Neuronal stem cell (in vitro differentiated cells): ENCODE measurements at regions not wholly inside any gene's neighbourhood (a gene's known extent, or its start where the extent isn't known, plus 50 kb on each side); places are given as distances from the start of the nearest gene placed in this dataset.

Experiments used
- DNase-seq: peaks from one replicate; pipeline ENCODE4 v3.0.0-alpha.2; 2013; ENCODE audit warnings: low spot score
- H2AFZ ChIP-seq: one replicate; pipeline ENCODE4 v1.6.1; 2013; ENCODE audit warnings: mild to moderate bottlenecking, low read length, inconsistent platforms
- H2AK5ac ChIP-seq: 2 replicates; pipeline ENCODE4 v1.6.1; 2013; ENCODE audit warnings: low read depth, mild to moderate bottlenecking, inconsistent platforms, low read length, moderate library complexity, mixed read lengths
- H2BK120ac ChIP-seq: 2 replicates; pipeline ENCODE4 v1.6.1; 2013; ENCODE audit warnings: low read depth, mild to moderate bottlenecking, inconsistent platforms, low read length, moderate library complexity, mixed read lengths
- H2BK12ac ChIP-seq: one replicate; pipeline ENCODE4 v1.6.1; 2013; ENCODE audit warnings: low read length, inconsistent platforms
- H2BK15ac ChIP-seq: 2 replicates; pipeline ENCODE4 v1.6.1; 2013; ENCODE audit warnings: mild to moderate bottlenecking, low read length, inconsistent platforms, mixed read lengths
- H2BK5ac ChIP-seq: one replicate; pipeline ENCODE4 v1.6.1; 2013; ENCODE audit warnings: inconsistent platforms, mild to moderate bottlenecking, low read length, moderate library complexity
- H3K14ac ChIP-seq: one replicate; pipeline ENCODE4 v1.6.1; 2013; ENCODE audit warnings: low read length, inconsistent platforms
- H3K18ac ChIP-seq: 2 replicates; pipeline ENCODE4 v1.6.1; 2013; ENCODE audit warnings: low read length, inconsistent platforms
- H3K23ac ChIP-seq: 2 replicates; pipeline ENCODE4 v1.6.1; 2013; ENCODE audit warnings: low read depth, mild to moderate bottlenecking, mixed read lengths, low read length, inconsistent platforms; ENCODE audit not compliant: poor library complexity
- H3K27ac ChIP-seq: replicated peaks from 3 replicates; pipeline ENCODE4 v1.5.1; 2013; ENCODE audit warnings: low read length, inconsistent platforms
- H3K27me3 ChIP-seq, 3 experiments: 2 replicates each; pipeline ENCODE4 v1.6.1; 2013; ENCODE audit warnings: low read length in 3 of 3, mild to moderate bottlenecking in 2 of 3, inconsistent platforms in 1 of 3, low read depth in 1 of 3, mixed read lengths in 1 of 3, moderate library complexity in 1 of 3; ENCODE audit not compliant: control insufficient read depth in 3 of 3, insufficient read depth in 3 of 3
- H3K36me3 ChIP-seq, 2 donors: replicated peaks in 1 of 2; 2 replicates each; pipeline ENCODE4 v1.6.1; 2013; ENCODE audit warnings: low read length in 2 of 2; ENCODE audit not compliant: control insufficient read depth in 2 of 2, insufficient read depth in 2 of 2
- H3K4ac ChIP-seq: 2 replicates; pipeline ENCODE4 v1.6.1; 2013; ENCODE audit warnings: inconsistent platforms, mild to moderate bottlenecking, low read length, moderate library complexity
- H3K4me1 ChIP-seq, 2 donors: 1 replicate in 1 of 2; 2 replicates in 1 of 2; pipeline ENCODE4 v1.6.1; 2013; ENCODE audit warnings: low read length in 2 of 2, low read depth in 1 of 2; ENCODE audit not compliant: control insufficient read depth in 2 of 2, insufficient read depth in 1 of 2
- H3K4me2 ChIP-seq: one replicate; pipeline ENCODE4 v1.6.1; 2013; ENCODE audit warnings: mild to moderate bottlenecking, low read length, inconsistent platforms; ENCODE audit not compliant: insufficient read depth, poor library complexity, severe bottlenecking
- H3K4me3 ChIP-seq, 2 donors: 2 replicates each; pipeline ENCODE4 v1.5.1; 2013; ENCODE audit warnings: low read length in 2 of 2, mild to moderate bottlenecking in 2 of 2, inconsistent platforms in 1 of 2, moderate library complexity in 1 of 2
- H3K79me1 ChIP-seq: one replicate; pipeline ENCODE4 v1.6.1; 2013; ENCODE audit warnings: low read depth, mild to moderate bottlenecking, inconsistent platforms, low read length, moderate library complexity
- H3K9ac ChIP-seq: one replicate; pipeline ENCODE4 v1.6.1; 2013; ENCODE audit warnings: mild to moderate bottlenecking, low read depth, low read length, inconsistent platforms; ENCODE audit not compliant: poor library complexity
- H3K9me3 ChIP-seq, 2 donors: replicated peaks in 1 of 2; 2 replicates each; pipeline versions ENCODE3 to v1.6.1; 2013; ENCODE audit warnings: low read length in 2 of 2, mild to moderate bottlenecking in 2 of 2, inconsistent platforms in 1 of 2, low read depth in 1 of 2, mixed read lengths in 1 of 2, moderate library complexity in 1 of 2; ENCODE audit not compliant: control insufficient read depth in 2 of 2, insufficient read depth in 1 of 2
- H4K8ac ChIP-seq: one replicate; pipeline ENCODE4 v1.6.1; 2013; ENCODE audit warnings: low read depth, mild to moderate bottlenecking, inconsistent platforms, low read length, moderate library complexity
- H4K91ac ChIP-seq: one replicate; pipeline ENCODE4 v1.6.1; 2013; ENCODE audit warnings: low read length, low read depth, mild to moderate bottlenecking, inconsistent platforms; ENCODE audit not compliant: poor library complexity
- WGBS, 2 donors: extraction: QIAGEN DNeasy Blood & Tissue Kit; methylation state at CpG; one replicate each; pipeline ENCODE4 v1.1.7; 2013; ENCODE audit warnings: missing lambda C conversion rate in 2 of 2, mixed read lengths in 1 of 2; ENCODE audit not compliant: insufficient read length in 2 of 2, insufficient replicate concordance in 1 of 2; ENCODE audit errors: extremely low coverage in 2 of 2; 5-methylcytosine and 5-hydroxymethylcytosine counted together

DNA sequence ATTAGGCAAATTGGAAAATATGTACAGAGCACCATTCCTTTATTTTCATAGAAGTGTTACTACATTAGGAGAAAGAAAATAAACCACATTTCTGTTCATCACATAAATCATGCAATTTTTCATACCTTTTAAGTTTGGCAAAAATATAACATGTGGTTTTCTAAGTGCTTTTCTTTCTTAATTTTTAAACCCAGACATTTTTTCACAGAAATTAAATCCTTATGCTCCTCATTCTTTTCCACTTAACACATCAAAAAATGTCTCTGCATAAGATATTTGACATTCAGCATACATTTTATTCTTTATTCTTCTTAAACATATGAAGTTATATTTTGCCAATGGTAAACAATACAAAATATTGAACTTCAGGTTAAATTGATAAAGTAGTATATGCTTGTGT is 826.6 kb upstream of the SLIT2 start:
- H3K4me3 ChIP-seq: no peak overlapping the region
- H4K91ac ChIP-seq: no peak overlapping the region
- H2AK5ac ChIP-seq: no peak overlapping the region
- no peaks in the 10 kb centered on the region for H3K36me3 ChIP-seq
- H3K79me1 ChIP-seq: no peaks in the 10 kb centered on the region
- H3K4ac ChIP-seq: no peak overlapping the region
- H3K27ac ChIP-seq: no peak overlapping the region
- no peak overlapping the region for H2AFZ ChIP-seq
- H2BK120ac ChIP-seq: no peak overlapping the region
- H3K4me1 ChIP-seq: no peaks in the 10 kb centered on the region
- H3K14ac ChIP-seq: no peak overlapping the region
- no peak overlapping the region for H3K18ac ChIP-seq
- no peak overlapping the region for H3K9ac ChIP-seq
- no peak overlapping the region for H2BK5ac ChIP-seq
- DNase-seq: no peak
- H4K8ac ChIP-seq: no peak overlapping the region
- H3K9me3 ChIP-seq: peaks cover 5 to 6% of the 10 kb centered on the region in 2 donors
- H2BK12ac ChIP-seq: no peak overlapping the region
- H3K4me2 ChIP-seq: no peak overlapping the region
- no peak overlapping the region for H3K23ac ChIP-seq
- peaks cover 0 to 2% (median 0%) of the 10 kb centered on the region in 3 experiments for H3K27me3 ChIP-seq
- H2BK15ac ChIP-seq: no peak overlapping the region

DNA sequence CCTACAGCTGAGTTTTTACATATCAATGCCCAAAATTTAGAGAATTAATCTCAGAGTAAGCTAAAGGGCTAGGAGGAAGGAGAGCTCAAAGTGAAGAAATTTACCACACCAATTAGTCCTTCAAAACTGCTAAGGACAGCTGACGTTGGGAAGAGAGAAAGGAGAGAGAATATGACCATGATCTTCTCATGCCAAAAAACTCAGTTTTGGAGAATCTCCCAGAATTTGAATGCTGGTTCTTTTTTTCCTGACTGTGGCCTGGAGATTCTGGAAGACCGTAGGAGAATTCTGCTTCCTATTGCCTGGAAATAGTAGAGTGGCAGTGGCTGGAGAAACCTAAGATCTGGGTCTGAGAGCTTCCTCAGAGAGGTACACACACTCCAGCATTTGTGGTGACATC is 834.4 kb upstream of the SLIT2 start:
- WGBS, 2 donors: no CpG with 5 or more reads among the region's 2 CpGs
- Histone ChIP-seq H4K8ac (no peak overlapping the region), H2BK12ac (no peak overlapping the region), H3K23ac (no peak overlapping the region), H2BK15ac (no peak overlapping the region), H3K4me2 (no peak overlapping the region), H2AK5ac (no peak overlapping the region), H3K9ac (no peak overlapping the region), H3K4ac (no peak overlapping the region), H3K4me1 (no peaks in the 10 kb centered on the region), H3K9me3 (no peaks in the 10 kb centered on the region), H2BK5ac (no peak overlapping the region), H3K27me3 (no peaks in the 10 kb centered on the region), H2BK120ac (no peak overlapping the region), H2AFZ (no peak overlapping the region), H3K27ac (no peak overlapping the region), H3K4me3 (no peak overlapping the region), H3K18ac (no peak overlapping the region), H3K14ac (no peak overlapping the region), H4K91ac (no peak overlapping the region), H3K36me3 (no peaks in the 10 kb centered on the region), H3K79me1 (no peaks in the 10 kb centered on the region)
- DNase-seq: no peak

DNA sequence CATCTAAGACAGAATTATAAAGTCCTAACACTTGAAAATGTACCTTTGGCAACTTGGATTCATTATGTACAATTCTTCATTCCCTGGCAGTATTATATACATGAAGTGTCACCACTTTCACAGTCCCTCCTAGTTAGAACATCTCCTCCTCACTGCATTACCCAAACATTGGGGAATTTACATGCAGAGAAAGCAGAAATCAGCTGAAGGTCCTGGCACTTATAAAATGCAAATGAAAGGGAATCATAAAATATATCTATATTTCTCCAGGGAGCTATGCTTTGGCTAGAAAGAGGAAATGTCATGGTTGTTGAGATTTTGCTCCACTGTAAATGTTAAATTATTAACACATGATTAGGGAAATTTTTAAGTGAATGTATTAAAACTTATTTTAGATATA is 835.6 kb upstream of the SLIT2 start:
- Histone ChIP-seq H4K91ac (no peak overlapping the region), H3K4me3 (no peak overlapping the region), H2AFZ (no peak overlapping the region), H2AK5ac (no peak overlapping the region), H3K9ac (no peak overlapping the region), H3K4me2 (no peak overlapping the region), H3K27me3 (no peaks in the 10 kb centered on the region), H3K4ac (no peak overlapping the region), H3K9me3 (no peaks in the 10 kb centered on the region), H3K14ac (no peak overlapping the region), H2BK5ac (no peak overlapping the region), H3K18ac (no peak overlapping the region), H3K27ac (no peak overlapping the region), H2BK15ac (no peak overlapping the region), H3K23ac (no peak overlapping the region), H2BK12ac (no peak overlapping the region), H3K79me1 (no peaks in the 10 kb centered on the region), H3K4me1 (no peaks in the 10 kb centered on the region), H4K8ac (no peak overlapping the region), H2BK120ac (no peak overlapping the region), H3K36me3 (no peaks in the 10 kb centered on the region)
- DNase-seq: no peak

DNA sequence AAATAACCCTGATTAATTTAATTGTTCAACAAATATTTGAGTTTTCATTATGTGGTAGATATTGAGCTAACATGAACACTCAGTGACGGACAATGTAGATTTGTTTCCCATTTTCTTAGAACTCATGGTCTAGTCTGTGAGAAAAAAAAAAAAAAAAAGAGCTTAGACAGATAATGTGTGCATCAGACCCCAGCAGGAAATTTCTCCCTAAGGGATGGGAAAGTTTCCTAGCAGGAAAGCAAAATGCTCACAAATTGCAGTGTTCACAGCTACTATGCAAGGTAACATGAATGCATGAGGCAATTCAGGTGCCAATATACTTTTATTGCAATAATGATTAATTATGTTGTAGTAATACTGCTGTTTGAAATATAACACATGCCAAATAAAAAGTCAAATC is 843.2 kb upstream of the SLIT2 start:
- no peak overlapping the region for H2AFZ ChIP-seq
- no peak overlapping the region for H4K91ac ChIP-seq

More for the DNA sequence above, 843.2 kb upstream of the SLIT2 start:
- no peak overlapping the region for H2AK5ac ChIP-seq
- H2BK12ac ChIP-seq: no peak overlapping the region
- no peak overlapping the region for H4K8ac ChIP-seq
- H3K18ac ChIP-seq: no peak overlapping the region
- no peak overlapping the region for H2BK5ac ChIP-seq
- H3K4me3 ChIP-seq: no peak overlapping the region
- no peaks in the 10 kb centered on the region for H3K4me1 ChIP-seq
- no peak overlapping the region for H2BK15ac ChIP-seq
- no peak overlapping the region for H3K23ac ChIP-seq
- DNase-seq: no peak
- H2BK120ac ChIP-seq: no peak overlapping the region
- H3K14ac ChIP-seq: no peak overlapping the region
- H3K9ac ChIP-seq: no peak overlapping the region
- no CpG with 5 or more reads among the region's 1 CpG for WGBS, 2 donors
- H3K27me3 ChIP-seq: no peaks in the 10 kb centered on the region
- H3K36me3 ChIP-seq: no peaks in the 10 kb centered on the region
- H3K79me1 ChIP-seq: no peaks in the 10 kb centered on the region
- no peaks in the 10 kb centered on the region for H3K9me3 ChIP-seq
- no peak overlapping the region for H3K4me2 ChIP-seq
- no peak overlapping the region for H3K4ac ChIP-seq
- no peak overlapping the region for H3K27ac ChIP-seq
